ENCODE measurements at regions not wholly inside any gene's neighbourhood (a gene's known extent, or its start where the extent isn't known, plus 50 kb on each side); places are given as distances from the start of the nearest gene placed in this dataset.
"Not testable (repeated sequence)": the region's sequence is repeated elsewhere in the genome, so short reads cannot be mapped to it uniquely, and the experiment has no call there.

- H3K27me3 ChIP-seq (ENCODE audit: insufficient read depth, low read length); H3K4me1 ChIP-seq (ENCODE audit: insufficient read depth, low read length): not testable (repeated sequence)
Observed at GRCh38 chr1:144046645-144047044, 74.9 kb upstream of the FAM72C start.

DNA sequence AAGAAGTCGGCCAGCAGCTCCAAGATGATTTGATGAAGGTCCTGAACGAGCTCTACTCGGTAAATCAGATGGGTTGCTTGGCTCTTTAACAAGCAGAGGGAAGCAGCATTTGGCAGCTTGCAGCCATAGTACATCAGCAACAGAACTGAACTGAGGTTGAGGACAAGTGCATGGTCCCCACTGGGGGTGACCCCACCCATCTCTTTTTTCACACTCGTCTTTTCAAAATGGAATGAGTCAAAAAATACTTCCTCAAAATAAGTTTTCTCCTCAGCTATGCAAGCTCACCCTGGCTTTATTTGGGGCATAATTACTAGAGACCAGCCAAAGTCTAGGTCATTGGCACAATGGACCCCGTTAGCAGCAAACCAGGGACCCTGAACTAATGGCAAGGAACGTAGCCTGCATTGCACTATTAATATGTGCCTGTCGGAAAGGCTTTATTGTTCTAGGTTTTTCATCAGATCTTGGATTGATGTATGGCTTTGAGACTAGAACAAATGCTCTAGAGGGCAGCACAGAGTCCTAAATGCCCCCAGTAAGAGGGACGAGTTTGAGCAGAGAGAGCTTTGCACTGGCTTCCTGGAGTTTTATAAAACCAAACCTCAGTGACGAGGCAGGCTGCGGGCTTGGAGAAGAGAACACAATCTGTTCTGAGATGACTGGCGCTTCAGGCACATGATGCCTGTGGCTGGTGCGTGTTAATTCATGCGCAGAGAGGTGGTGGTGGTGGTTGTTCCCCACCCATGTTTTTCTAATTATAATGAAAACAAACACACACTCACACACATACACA, 74.2 kb upstream of the FAM72C start:
- not testable (repeated sequence) for H3K4me1 ChIP-seq (ENCODE audit: insufficient read depth, low read length); H3K27me3 ChIP-seq (ENCODE audit: insufficient read depth, low read length); H3K9me3 ChIP-seq (ENCODE audit: low read depth, low read length); H3K4me3 ChIP-seq (ENCODE audit: low read length)

More at GRCh38 chr1:144046645-144047044, 74.9 kb upstream of the FAM72C start:
- H3K4me3 ChIP-seq (ENCODE audit: low read length); H3K9me3 ChIP-seq (ENCODE audit: low read depth, low read length): not testable (repeated sequence)

DNA sequence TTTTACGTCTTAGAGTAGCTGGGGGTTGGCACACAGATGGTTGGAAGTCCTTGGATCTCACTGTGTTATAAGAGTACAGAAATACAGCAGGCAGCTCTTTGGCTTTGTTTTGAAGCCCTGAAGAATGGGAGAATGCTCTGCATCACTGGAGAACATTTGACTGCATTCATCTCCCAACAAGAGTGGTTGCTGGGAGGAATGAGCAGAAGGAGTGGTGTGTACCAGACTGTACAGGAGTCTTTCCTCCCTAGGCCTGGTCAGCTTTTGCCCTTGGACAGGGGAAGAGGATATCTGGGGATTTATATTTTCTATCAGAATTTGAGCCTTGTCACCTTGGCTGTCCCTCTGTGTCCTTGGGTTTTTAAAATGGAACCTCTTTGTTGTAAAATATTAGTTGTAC, 70.5 kb upstream of the FAM72C start:
- H3K4me3 ChIP-seq (ENCODE audit: low read length); H3K9me3 ChIP-seq (ENCODE audit: low read depth, low read length); H3K4me1 ChIP-seq (ENCODE audit: insufficient read depth, low read length); H3K27me3 ChIP-seq (ENCODE audit: insufficient read depth, low read length): not testable (repeated sequence)

DNA sequence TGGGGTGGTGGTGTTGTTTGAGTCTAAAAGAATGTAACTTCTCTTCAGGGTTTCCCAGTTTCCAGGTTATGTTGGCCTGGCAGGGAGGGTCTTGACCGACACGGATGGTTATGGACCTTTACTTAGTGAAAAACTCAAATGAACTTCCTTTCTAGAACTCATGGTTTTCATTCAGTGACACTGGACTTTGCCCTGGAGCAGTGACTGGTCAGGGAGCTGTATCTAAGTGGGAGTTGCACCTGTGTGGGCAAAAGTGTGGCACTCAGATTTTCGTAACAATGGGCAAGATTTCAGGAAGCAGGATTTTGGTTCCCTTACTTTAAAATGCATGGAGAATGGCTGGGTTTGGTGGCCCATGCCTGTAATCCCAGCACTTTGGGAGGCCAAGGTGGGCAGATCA, 68.5 kb upstream of the FAM72C start:
- H3K9me3 ChIP-seq (ENCODE audit: low read depth, low read length); H3K27me3 ChIP-seq (ENCODE audit: insufficient read depth, low read length); H3K4me3 ChIP-seq (ENCODE audit: low read length); H3K4me1 ChIP-seq (ENCODE audit: insufficient read depth, low read length): not testable (repeated sequence)

- not testable (repeated sequence) for H3K4me1 ChIP-seq (ENCODE audit: insufficient read depth, low read length); H3K9me3 ChIP-seq (ENCODE audit: low read depth, low read length); H3K27me3 ChIP-seq (ENCODE audit: insufficient read depth, low read length); H3K4me3 ChIP-seq (ENCODE audit: low read length)
Observed at GRCh38 chr1:144034045-144034444, 62.3 kb upstream of the FAM72C start.

DNA sequence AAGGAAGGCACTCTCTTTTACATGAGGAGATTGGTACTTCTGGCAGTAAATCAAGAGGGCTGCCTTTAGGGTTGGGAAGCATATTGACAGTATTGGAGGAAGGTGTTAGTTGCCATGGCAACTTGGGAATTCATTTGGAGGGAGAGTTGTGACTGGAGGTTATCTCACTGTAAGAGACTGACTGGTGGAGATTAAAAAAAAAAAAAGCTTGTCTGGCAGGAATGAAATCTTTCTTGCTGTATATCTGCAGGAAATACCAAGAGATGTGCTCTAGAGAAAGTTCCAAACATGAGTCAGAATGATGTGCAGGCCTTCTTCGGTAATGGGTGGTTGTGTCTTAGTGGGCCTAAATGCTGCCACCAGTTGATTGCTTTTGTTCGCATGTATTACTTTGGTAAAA, 59.8 kb upstream of the FAM72C start:
- H3K27me3 ChIP-seq (ENCODE audit: insufficient read depth, low read length); H3K4me1 ChIP-seq (ENCODE audit: insufficient read depth, low read length): not testable (repeated sequence)

DNA sequence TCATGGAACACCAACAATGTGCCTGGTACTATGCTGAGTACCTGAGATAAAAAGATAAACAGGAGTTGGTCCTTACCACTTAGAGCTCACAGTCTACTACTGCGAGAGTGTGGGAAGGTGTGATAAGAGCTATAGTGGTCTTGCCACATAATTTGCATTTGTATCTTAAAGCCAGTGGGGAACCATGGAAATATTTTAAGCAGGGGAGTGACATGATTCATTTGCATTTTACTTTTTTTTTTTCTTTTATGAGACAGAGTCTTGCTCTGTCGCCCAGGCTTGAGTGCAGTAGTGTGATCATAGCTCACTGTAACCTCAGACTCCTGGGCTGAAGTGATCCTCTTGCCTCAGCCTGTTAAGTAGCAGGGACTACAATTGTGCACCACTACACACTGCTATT, 54.2 kb upstream of the FAM72C start:
- not testable (repeated sequence) for H3K4me1 ChIP-seq (ENCODE audit: insufficient read depth, low read length); H3K27me3 ChIP-seq (ENCODE audit: insufficient read depth, low read length); H3K4me3 ChIP-seq (ENCODE audit: low read length); H3K9me3 ChIP-seq (ENCODE audit: low read depth, low read length)

More for the DNA sequence above, 59.8 kb upstream of the FAM72C start:
- not testable (repeated sequence) for H3K4me3 ChIP-seq (ENCODE audit: low read length); H3K9me3 ChIP-seq (ENCODE audit: low read depth, low read length)

DNA sequence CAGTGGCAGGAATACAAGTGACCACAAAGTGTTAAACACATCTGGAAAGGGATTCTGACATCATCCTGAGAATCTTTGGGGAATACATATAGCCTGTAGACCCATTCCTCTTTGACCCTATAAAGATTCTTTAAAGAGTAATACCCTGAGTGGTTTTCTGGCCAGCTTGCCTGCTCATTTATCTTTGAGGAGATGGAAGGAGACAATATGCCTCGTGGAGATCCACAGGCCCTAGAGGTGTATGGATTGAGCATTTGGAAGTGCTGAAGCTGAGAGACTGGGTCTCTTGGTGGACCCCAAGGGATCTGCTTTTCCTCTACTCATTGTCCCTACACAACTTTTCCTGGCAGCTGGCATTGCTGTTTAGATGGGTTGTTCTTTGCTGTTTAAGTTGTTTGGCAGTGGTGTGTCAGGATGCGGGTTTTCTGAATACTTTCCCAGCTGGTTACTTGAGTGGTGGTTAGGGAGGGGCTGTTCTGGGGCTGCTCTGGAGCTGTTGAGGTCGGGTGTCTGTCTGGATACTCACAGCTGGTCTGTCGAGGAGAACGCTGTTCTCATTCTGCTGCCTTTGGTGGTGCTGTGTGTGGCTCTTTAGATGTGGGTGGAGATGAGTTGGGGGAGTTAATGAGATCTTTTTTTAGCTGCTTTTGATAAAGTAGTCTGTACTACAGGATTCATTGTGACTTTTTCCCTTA, 50.1 kb upstream of the FAM72C start:
- not testable (repeated sequence) for H3K9me3 ChIP-seq (ENCODE audit: low read depth, low read length); H3K4me3 ChIP-seq (ENCODE audit: low read length); H3K4me1 ChIP-seq (ENCODE audit: insufficient read depth, low read length); H3K27me3 ChIP-seq (ENCODE audit: insufficient read depth, low read length)
